Left ventricle myocardium inferior (tissue), 1 donor: ENCODE measurements at regions not wholly inside any gene's neighbourhood (a gene's known extent, or its start where the extent isn't known, plus 50 kb on each side); places are given as distances from the start of the nearest gene placed in this dataset.

Experiments
- DNase-seq: peaks from one replicate; pipeline ENCODE4 v3.0.0-alpha.2; 2020
- H3K27ac ChIP-seq: fragments of 200-600 bp; replicated peaks from 2 replicates; pipeline ENCODE4 v1.8.0; 2021
- H3K27me3 ChIP-seq: fragments of 200-600 bp; 2 replicates; pipeline ENCODE4 v1.8.0; 2021; ENCODE audit warnings: low read depth
- H3K36me3 ChIP-seq: fragments of 200-600 bp; 2 replicates; pipeline ENCODE4 v1.8.0; 2021
- H3K4me1 ChIP-seq: fragments of 200-600 bp; 2 replicates; pipeline ENCODE4 v1.8.0; 2021
- H3K4me3 ChIP-seq: fragments of 200-600 bp; 2 replicates; pipeline ENCODE4 v1.8.0; 2021; ENCODE audit warnings: mild to moderate bottlenecking, moderate library complexity
- H3K9me3 ChIP-seq: fragments of 200-600 bp; replicated peaks from 2 replicates; pipeline ENCODE4 v1.8.0; 2021
- CTCF ChIP-seq: fragments of 200-600 bp; IDR thresholded peaks from 2 replicates; pipeline ENCODE4 v1.8.0; 2021; ENCODE audit warnings: antibody characterized with exemption, mild to moderate bottlenecking, borderline replicate concordance
- intact Hi-C: fragments of 100-400 bp; cut with micrococcal nuclease; formaldehyde crosslinking; loops from one replicate; pipeline ENCODE4 v1.11.0; 2022
- donor health status: DM: no; HTN: yes; CAD: no; lungs with severe emphysema.

- Histone ChIP-seq H3K4me1 (peaks cover 21% of the 10 kb centered on the region), H3K27me3 (no peaks in the 10 kb centered on the region), H3K27ac (no peak overlapping the region), H3K36me3 (no peaks in the 10 kb centered on the region), H3K4me3 (no peak overlapping the region), H3K9me3 (no peaks in the 10 kb centered on the region)
- intact Hi-C loops = no loop called here
- no peak for TF ChIP-seq CTCF
- no peak for DNase-seq
Measured at GRCh38 chr10:3273966-3274365, 101.4 kb upstream of the PITRM1 start.

- H3K9me3 ChIP-seq = no peaks in the 10 kb centered on the region
- TF ChIP-seq CTCF = no peak
- no peak for DNase-seq
- no peak overlapping the region for H3K27ac ChIP-seq
- no peaks in the 10 kb centered on the region for H3K27me3 ChIP-seq
- no peaks in the 10 kb centered on the region for H3K36me3 ChIP-seq
- H3K4me1 ChIP-seq = peaks cover 21% of the 10 kb centered on the region
- H3K4me3 ChIP-seq = no peak overlapping the region
- intact Hi-C loops = no loop called here
Measured at GRCh38 chr10:3272300-3272699, 99.7 kb upstream of the PITRM1 start.

- Histone ChIP-seq H3K36me3 (no peaks in the 10 kb centered on the region), H3K4me1 (peaks cover 21% of the 10 kb centered on the region), H3K27me3 (no peaks in the 10 kb centered on the region), H3K9me3 (no peaks in the 10 kb centered on the region), H3K4me3 (no peak overlapping the region), H3K27ac (no peak overlapping the region)
- no peak for TF ChIP-seq CTCF
- intact Hi-C loops = no loop called here
- no peak for DNase-seq
Measured at GRCh38 chr10:3271354-3272115, 99.0 kb upstream of the PITRM1 start.

- H3K4me3 ChIP-seq = no peak overlapping the region
- no peak overlapping the region for H3K27ac ChIP-seq
- DNase-seq = no peak
- intact Hi-C loops = no loop called here
- no peaks in the 10 kb centered on the region for H3K27me3 ChIP-seq
- peaks cover 21% of the 10 kb centered on the region for H3K4me1 ChIP-seq
- H3K36me3 ChIP-seq = no peaks in the 10 kb centered on the region
- TF ChIP-seq CTCF = no peak
- H3K9me3 ChIP-seq = no peaks in the 10 kb centered on the region
Measured at GRCh38 chr10:3270577-3271316, 98.2 kb upstream of the PITRM1 start.

GRCh38 chr10:3268025-3268424 lies 95.4 kb upstream of the PITRM1 start:
- TF ChIP-seq CTCF = no peak
- Histone ChIP-seq H3K27me3 (no peaks in the 10 kb centered on the region), H3K27ac (no peak overlapping the region), H3K4me3 (no peak overlapping the region), H3K4me1 (peaks cover 31% of the 10 kb centered on the region), H3K36me3 (no peaks in the 10 kb centered on the region), H3K9me3 (no peaks in the 10 kb centered on the region)
- no peak for DNase-seq
- intact Hi-C loops = no loop called here
